GM19463 (cell line): ENCODE measurements at regions not wholly inside any gene's neighbourhood (a gene's known extent, or its start where the extent isn't known, plus 50 kb on each side); places are given as distances from the start of the nearest gene placed in this dataset.

Experiments
- ATAC-seq: cut with Tn5 transposase; IDR thresholded peaks from one replicate; pipeline ENCODE4 v1.9.1; 2021; ENCODE audit warnings: mild to moderate bottlenecking, moderate library complexity; ENCODE audit not compliant: unreplicated experiment

DNA sequence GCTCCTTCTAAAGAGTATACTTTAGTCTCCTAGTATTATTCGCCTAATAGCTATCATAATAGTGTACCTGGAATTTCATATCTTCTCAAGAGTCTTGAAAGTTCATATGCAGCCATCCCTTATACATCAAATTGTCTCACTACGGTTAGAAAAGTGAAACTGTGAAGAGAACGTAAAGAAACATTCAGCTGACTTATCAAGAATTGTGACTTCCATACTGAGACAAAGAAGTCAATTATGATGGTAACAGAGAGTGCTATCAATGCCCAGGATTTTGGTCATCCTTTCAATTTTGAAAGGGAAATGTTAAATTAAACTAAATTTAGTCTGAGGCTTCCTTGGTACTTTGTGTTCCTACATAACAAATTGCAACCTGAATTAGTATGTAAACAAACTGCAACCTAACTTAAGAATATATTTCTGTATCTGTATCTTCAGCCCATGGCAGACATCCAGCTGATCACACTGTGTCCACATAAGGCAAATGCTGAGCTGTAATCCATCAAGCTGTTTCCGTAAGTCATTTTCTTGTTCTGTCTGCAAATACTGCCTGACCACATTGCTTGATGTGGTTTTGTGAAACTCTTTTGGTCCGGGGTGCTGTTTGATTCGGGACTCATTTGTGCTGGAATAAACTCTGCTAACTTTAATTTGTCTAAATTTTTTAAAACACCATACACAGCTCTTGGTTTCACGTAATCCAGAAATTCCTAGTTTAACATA, 469.6 kb downstream of the SI start:
- no peak for ATAC-seq

- ATAC-seq, result no peak
Measured at GRCh38 chr3:164604687-164605086, 473.6 kb downstream of the SI start.

DNA sequence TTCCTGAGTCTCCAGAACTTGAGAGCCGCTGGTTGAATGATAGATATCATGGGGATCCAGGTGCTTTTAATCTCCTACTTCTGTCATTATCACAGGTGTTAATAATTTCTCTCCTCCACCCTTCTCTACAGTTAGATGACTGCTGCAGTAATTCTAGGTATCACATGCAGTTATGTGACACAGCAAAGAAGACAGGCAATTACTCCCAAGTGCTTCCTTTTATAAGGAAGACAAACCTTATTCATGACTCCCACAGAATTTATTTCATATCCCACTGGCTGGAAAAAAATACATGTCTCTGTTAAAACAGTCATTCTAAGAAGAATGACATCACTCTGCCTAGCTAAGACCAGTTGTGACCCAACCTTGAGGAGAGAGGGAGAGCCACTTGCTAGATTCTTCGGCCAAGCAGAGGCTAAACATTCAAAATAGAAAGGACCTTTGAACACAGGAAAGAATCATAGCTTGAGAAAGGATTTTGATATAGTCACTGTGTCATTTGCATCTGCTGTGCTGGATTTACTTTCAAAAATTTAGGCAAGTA, 500.6 kb downstream of the SI start:
- no peak for ATAC-seq

DNA sequence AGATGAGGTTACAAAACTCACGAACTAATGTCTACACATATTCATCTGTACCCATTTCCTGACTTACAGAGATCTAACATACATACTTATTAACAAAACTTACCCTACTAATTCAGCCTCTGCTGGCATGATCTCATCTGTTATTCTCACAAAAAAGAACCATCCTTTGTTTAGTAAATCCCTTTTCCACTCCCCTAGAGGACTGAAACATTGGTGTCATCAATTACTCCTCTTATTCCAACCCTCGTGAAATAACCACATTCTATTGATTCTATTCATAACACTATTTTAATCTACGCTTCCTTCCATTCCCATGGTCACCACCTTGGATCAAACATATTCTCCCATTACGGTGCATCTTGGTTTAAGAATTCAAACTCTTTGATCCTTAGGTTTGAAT, 505.9 kb downstream of the SI start:
- no peak for ATAC-seq

- no peak for ATAC-seq
Measured at GRCh38 chr3:164550857-164551256, 527.4 kb downstream of the SI start.

GRCh38 chr3:164539215-164539614, 539.1 kb downstream of the SI start:
- no peak for ATAC-seq

DNA sequence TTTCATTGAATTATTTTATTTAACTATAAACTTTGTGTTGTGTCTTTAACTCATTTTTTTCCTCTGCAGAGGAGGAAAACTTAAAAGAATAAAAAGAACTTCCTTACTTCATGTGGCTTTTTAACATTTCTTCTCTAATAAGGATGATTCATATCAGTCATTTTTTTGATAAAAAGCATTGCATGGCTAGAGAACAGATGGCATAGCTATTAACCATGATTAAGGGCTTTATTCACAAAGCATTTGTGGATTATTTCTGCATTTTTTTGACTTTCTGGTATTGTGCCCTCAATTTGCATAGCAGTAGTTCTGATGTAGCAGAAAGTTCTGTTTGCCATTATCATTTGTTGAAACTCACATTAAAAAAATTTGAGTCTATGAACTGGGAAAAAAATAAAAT, 540.8 kb downstream of the SI start:
- ATAC-seq, result no peak

DNA sequence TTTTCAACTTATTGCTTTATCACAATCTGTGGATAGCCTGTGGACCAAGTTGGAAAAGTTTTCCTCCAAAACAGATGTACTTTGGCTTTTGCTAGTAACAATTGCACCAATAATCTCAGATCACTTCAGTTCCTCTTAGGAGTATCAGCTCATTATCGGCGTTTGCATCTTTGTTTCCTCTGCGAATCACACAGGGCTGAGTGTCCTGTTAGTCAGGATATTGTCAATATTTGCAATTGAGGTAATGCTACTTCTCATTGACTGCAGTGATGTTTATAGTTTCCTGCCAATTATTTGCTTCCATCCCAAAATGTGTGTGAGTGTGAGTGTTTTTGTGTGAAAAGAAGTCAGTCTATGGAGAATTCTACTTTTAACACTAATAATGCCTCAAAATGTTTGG, 545.0 kb downstream of the SI start:
- ATAC-seq, result no peak

DNA sequence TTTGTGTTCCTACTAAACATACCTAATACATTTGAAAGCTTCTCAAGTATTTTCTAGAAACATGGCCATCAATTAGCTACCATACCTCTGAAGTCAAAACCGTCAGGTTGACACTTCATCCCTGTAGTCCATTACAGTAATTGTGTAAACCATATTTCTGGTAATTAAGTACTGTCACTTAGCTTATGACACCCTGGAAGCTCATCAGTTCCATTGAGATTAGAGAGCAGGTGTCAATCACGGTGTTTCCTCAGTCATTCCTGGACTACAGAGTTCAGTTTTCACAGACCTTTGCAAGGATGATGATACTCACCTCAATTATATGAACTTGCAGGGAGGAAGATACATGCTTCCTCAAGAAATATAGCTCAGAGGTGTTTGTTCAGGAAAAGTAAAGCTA, 552.0 kb downstream of the SI start:
- ATAC-seq, result no peak

DNA sequence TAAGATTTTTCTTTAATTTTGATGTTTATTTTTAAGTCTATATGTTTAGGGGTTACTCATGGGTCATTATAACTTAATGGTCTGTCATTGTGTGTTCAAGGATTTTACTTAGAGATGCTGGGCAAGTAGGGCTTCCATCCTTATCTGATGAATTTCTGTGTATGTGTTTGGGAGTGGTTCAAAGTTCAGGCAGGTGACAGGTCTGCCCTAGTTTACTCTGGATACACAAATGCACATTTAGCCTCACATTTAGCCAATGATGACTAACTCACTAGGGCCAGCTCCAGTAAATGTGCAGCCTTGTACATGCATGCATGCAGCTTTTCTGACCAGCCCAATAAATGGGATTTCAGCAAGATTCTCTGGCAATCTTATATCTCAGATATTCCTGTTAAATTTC, 554.1 kb downstream of the SI start:
- ATAC-seq, result no peak

- ATAC-seq, result no peak
Measured at GRCh38 chr3:164522073-164522763, 556.1 kb downstream of the SI start.

GRCh38 chr3:164521644-164522043, 556.7 kb downstream of the SI start:
- ATAC-seq, result no peak

GRCh38 chr3:164521139-164521538, 557.2 kb downstream of the SI start:
- ATAC-seq, result no peak

DNA sequence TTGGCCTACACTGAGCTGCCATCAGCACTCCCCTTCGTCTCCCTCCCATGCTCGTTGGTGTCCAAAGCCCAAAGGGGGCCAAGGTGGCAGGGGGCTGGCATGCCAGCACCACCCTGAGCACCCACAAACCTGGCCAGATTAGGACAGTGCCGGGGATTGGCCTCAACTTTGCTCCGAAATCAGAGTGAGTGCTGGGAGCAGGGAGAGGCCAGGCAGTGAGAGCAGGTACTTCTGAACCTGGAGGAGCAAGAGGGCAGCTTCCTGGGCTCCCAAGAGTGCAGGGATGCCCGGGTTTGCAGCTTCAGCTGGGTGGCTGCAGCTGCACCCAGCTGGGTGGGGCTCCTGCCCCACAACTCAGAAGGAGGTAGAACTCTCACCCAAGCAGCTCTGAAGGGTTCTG, 563.0 kb downstream of the SI start:
- no peak for ATAC-seq

GRCh38 chr3:164514576-164514975, 563.7 kb downstream of the SI start:
- ATAC-seq, result no peak

GRCh38 chr3:164507886-164508285, 570.4 kb downstream of the SI start:
- ATAC-seq, result no peak

DNA sequence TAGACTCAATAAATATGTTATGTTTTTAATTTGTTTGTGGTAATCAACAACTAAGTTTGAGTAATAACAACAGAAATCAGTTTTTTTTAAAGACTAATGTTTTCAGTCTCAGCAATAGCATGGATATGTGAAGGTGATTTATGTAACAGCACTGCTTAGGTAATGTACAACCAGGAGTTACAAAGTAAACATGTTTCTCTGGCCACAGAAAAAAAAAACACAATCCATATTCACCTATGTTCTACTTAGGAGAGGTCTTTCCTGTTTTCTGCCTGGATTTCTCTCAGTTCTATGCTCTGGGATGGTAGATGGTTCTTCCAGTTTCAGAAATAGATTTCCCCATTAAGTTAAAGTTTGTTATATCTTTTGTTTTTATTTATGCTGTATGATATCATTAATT, 579.4 kb downstream of the SI start:
- no peak for ATAC-seq

GRCh38 chr3:164488893-164489292, 589.4 kb downstream of the SI start:
- ATAC-seq, result no peak

- ATAC-seq, result no peak
Measured at GRCh38 chr3:164486150-164486549, 592.1 kb downstream of the SI start.

DNA sequence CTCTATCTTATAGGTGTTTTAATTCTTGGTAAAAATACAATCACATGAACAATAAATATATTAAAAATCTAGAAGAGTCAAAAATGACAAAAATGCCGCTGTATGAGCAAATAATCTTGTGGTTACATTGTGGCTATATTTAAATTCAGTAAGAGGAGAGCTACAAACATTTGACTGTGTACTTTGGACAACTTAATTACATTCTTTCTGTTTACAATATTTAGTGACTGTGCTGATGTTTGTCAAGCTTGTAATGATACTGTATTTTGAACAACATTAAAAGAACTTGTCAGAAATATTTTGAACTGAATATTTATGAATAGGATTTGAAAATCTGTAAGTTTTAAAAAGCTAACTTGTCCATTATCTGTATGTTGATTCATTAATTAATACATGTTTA, 598.3 kb downstream of the SI start:
- no peak for ATAC-seq

DNA sequence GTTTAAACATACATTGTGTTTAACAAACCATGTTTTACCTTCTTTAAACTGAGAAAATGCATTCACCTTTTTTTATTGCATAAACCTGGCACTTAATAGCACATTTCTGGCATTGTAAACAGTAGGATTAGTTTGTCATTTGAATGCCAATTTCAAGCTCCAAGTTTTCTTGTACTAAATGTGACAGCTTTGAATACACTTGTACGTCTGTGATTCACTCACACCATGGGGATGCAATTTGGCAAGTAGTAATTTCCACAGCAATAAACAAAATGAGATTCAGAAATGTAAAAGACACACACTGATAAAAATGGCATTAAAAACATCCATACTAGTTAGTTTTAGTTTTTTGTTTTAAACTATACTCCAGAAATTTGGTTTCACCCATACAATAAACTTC, 598.9 kb downstream of the SI start:
- ATAC-seq, result no peak

DNA sequence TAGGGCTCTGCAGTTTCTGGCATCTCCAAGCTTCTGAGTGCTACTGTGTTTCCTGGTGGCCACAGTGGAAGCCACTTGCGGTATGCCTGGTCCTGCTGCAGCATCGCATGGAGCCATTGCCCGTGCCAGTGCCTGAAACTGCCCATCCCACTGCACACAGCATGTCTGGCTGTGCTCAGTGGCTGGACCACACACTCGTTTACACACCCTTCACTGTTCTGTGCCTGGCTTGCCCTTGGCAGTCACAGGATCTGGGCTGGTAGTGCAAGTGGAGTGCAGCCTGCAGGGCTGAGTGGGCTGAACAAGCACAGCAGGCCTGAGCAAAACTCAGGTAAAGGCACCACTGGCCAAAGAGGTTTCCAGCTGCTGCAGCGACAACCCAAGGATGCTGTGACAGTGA, 600.0 kb downstream of the SI start:
- no peak for ATAC-seq

DNA sequence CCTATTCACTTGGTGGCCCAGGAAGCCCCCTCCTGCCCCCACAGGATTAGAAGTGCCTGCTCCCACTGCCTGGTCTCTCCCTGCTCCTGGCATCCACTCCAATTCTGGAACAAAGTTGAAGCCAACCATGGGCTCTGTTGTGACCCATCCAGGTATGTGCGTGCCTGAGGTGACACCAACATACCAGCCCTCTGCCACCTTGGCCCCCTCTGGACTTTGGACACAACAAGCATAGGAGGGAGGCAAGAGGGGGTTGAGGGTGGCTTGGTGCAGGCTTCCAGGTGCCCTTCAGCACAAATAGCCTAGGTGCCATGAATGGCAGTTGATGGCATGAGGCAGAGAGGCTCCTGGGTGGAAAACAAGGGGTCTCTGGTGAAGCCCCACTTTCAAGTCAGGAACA, 600.9 kb downstream of the SI start:
- no peak for ATAC-seq
